ENCODE measurements at regions not wholly inside any gene's neighbourhood (a gene's known extent, or its start where the extent isn't known, plus 50 kb on each side); places are given as distances from the start of the nearest gene placed in this dataset.
"Not testable (repeated sequence)": the region's sequence is repeated elsewhere in the genome, so short reads cannot be mapped to it uniquely, and the experiment has no call there.

- TF ChIP-seq CTCF (IDR thresholded peaks at IDR 0.05; ENCODE audit: extremely low read depth, insufficient read depth, missing control alignments) = no peak
- DNase-seq (ENCODE audit: low spot score) = no peak
- in situ Hi-C loops (cut with MboI; ENCODE audit: low pct_unique_long_range_greater_than_20kb, low sequenced_read_pairs, unreplicated experiment) = no loop called here
Observed at GRCh38 chr11:115982666-115983065, 478.5 kb upstream of the CADM1 start.

- in situ Hi-C loops (cut with MboI; ENCODE audit: low pct_unique_long_range_greater_than_20kb, low sequenced_read_pairs, unreplicated experiment) = no loop called here
- no peak for TF ChIP-seq CTCF (IDR thresholded peaks at IDR 0.05; ENCODE audit: extremely low read depth, insufficient read depth, missing control alignments)
- DNase-seq (ENCODE audit: low spot score) = no peak
Observed at GRCh38 chr11:115981814-115982471, 477.7 kb upstream of the CADM1 start.

GRCh38 chr11:115981104-115981481 is 476.9 kb upstream of the CADM1 start:
- TF ChIP-seq CTCF (IDR thresholded peaks at IDR 0.05; ENCODE audit: extremely low read depth, insufficient read depth, missing control alignments) = no peak
- in situ Hi-C loops (cut with MboI; ENCODE audit: low pct_unique_long_range_greater_than_20kb, low sequenced_read_pairs, unreplicated experiment) = no loop called here
- DNase-seq (ENCODE audit: low spot score) = no peak

- in situ Hi-C loops (cut with MboI; ENCODE audit: low pct_unique_long_range_greater_than_20kb, low sequenced_read_pairs, unreplicated experiment) = no loop called here
- DNase-seq (ENCODE audit: low spot score) = no peak
- no peak for TF ChIP-seq CTCF (IDR thresholded peaks at IDR 0.05; ENCODE audit: extremely low read depth, insufficient read depth, missing control alignments)
Observed at GRCh38 chr11:115980337-115981103, 476.3 kb upstream of the CADM1 start.

GRCh38 chr11:115974703-115975102 is 470.5 kb upstream of the CADM1 start:
- no peak for DNase-seq (ENCODE audit: low spot score)
- in situ Hi-C loops (cut with MboI; ENCODE audit: low pct_unique_long_range_greater_than_20kb, low sequenced_read_pairs, unreplicated experiment) = no loop called here
- no peak for TF ChIP-seq CTCF (IDR thresholded peaks at IDR 0.05; ENCODE audit: extremely low read depth, insufficient read depth, missing control alignments)

- DNase-seq (ENCODE audit: low spot score); in situ Hi-C loops (cut with MboI; ENCODE audit: low pct_unique_long_range_greater_than_20kb, low sequenced_read_pairs, unreplicated experiment): not testable (repeated sequence)
Observed at GRCh38 chr11:115967203-115967602, 463.0 kb upstream of the CADM1 start.

GRCh38 chr11:115965767-115966504 is 461.7 kb upstream of the CADM1 start:
- DNase-seq (ENCODE audit: low spot score) = no peak
- TF ChIP-seq CTCF (IDR thresholded peaks at IDR 0.05; ENCODE audit: extremely low read depth, insufficient read depth, missing control alignments) = no peak
- in situ Hi-C loops (cut with MboI; ENCODE audit: low pct_unique_long_range_greater_than_20kb, low sequenced_read_pairs, unreplicated experiment) = no loop called here

Measured in GM13977 (cell line).